Stimulated activated CD4-positive, alpha-beta T cell treated with anti-CD3 and anti-CD28 coated beads, Interleukin-15, amount 100 ng/mL, for 24 hours (primary cell): ENCODE measurements at regions not wholly inside any gene's neighbourhood (a gene's known extent, or its start where the extent isn't known, plus 50 kb on each side); places are given as distances from the start of the nearest gene placed in this dataset.
"Not testable (repeated sequence)": the region's sequence is repeated elsewhere in the genome, so short reads cannot be mapped to it uniquely, and the experiment has no call there.

Experiments
- DNase-seq: peaks from one replicate; pipeline ENCODE4 v3.0.0-alpha.2; 2020

DNA sequence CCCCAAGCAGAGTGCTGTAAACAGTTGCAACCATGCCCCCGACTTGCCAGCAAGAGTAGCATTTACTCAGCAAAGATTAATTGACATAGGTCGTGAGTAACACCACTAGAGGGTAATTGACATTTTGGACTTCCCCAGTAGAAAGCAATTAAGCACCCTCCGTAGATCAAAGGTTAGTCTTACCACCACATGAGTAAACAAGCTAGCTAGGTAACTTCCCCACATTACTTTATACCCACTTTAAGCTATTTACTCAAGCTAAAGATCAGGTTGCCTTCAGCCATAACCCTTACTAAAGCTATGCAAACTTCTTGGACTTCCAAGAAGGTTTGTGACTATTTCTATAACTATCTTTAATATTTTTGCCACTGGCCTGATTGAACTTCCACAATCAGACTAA is 1072.7 kb downstream of the OTOL1 start:
- no peak for DNase-seq

DNA sequence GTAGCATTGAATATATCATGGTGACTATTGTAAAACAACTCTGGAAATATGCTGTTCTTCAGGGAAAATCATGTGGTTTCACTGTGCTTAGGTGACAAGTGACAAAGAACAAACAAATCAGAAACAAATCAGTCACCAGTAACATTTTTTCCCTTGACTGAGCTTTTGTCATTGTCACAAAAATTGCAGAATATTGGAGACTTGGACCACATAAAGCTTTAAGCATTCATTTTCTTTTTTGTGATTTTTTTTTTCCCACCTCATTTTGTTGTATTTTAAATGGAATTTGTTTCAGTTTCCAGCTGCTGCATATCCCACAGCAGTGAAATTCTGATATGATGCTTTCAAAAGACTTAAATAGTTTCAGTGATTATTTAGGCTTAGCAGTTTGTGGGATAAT is 1088.4 kb downstream of the OTOL1 start:
- DNase-seq, result no peak

DNA sequence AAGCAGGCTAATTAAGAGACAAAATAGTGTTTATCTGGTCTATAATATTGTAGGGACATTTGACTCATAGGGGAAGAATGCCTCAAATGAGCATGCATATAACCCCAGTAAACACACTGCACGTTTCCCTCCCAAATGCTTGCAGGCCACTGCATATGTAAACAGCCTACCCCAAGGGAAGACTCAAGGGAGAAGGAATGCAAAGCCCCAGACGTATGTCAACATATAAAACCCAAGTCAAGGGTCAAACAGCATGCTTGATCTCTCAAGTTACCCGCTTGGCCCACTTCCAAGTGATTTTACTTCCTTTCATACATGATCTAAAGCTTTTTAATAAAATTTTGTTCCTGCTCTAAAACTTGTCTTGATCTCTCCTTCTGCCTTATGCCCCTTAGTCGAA is 1090.0 kb downstream of the OTOL1 start:
- DNase-seq, result no peak

DNA sequence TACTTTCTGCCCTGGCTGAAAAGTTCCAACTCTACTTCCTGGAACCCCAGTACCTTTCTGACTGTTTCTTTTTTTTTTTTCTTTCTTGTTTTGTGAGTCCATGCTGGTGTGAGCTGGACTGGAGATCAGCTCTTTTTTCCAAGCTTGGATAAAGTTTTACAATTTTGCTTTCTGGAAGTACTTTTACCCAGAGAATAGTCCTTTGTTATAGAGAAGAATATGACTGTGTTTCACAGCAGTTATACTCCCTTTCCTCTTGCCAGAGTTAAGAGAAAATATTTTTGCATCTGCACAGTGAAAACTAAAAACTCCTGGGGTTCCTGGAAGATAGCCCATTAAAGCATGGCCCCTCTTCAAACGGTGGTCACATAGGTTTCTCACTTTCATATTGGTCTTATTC is 1100.6 kb downstream of the OTOL1 start:
- DNase-seq, result no peak

DNA sequence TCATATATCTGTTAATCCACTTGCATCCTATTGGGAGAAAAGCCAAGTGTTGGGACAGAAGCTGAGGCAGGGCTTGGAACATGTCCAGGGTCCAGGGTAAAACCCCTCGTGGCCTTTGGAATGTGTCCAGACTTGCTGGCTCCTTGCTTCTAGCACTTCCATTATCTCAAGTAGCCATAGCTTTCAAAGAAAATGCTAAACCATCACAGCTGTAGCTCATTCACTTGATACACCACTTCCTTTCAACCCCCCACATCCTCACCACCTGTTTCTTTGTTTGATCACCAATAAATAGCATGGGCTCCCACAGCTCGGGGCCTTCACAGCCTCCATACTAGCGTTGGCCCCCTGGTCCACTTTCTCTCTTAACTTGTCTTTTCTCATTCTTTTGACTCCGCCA is 1101.9 kb downstream of the OTOL1 start:
- DNase-seq, result not testable (repeated sequence)

DNA sequence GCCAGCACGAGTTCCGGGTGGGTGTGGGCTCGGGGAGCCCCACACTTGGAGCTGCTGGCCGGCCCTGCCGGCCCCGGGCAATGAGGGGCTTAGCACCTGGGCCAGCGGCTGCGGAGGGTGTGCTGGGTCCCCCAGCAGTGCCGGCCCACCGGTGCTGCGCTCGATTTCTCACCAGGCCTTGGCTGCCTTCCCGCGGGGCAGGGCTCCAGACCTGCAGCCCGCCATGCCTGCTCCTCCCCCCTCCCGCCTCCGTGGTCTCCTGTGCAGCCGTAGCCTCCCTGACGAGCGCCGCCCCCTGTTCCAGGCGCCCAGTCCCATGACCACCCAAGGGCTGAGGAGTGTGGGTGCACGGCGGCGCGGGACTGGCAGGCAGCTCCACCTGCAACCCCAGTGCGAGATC is 1103.1 kb downstream of the OTOL1 start:
- not testable (repeated sequence) for DNase-seq

DNA sequence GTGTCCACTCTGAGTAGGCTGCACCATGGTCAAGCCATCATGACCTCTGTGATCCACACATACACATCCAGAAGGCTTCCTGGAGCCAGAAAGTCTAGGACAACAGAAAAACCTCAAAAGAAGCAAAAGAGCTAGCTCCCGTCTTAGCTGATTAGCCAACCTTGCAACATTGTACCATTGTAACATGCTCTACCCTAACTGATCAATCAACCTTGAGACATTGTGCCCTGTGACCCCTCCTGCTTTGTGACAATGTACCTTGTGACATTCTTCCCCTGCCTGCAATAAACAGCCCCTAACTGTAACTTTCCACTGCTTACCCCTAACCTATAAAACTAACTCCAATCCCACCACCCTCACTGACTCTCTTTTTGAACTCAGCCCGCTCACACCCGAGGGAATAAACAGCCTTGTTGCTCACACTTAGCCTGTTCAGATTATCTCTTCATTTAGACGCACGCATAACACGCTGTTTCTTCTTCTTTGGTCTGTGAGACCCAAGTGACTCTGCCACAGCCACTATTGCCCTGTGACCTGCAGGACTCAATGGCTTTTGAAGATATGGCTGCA is 1104.6 kb downstream of the OTOL1 start:
- DNase-seq, result no peak

DNA sequence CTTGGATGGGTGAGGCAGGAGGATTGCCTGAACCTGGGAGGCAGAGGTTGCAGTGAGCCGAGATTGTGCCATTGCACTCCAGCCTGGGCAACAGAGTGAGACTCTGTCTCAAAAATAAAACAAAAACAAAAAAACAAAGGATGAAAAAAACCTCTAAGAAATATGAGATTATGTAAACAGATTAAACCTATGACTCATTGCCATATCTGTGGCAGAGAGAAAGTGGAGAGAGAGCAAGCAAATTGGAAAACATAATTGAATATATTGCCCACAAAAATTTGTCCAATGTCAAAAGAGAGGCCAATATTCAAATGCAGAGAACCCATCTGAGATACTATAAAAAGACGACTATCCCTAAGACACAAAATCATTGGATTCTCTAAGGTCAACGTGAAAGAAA is 1106.0 kb downstream of the OTOL1 start:
- DNase-seq, result no peak

DNA sequence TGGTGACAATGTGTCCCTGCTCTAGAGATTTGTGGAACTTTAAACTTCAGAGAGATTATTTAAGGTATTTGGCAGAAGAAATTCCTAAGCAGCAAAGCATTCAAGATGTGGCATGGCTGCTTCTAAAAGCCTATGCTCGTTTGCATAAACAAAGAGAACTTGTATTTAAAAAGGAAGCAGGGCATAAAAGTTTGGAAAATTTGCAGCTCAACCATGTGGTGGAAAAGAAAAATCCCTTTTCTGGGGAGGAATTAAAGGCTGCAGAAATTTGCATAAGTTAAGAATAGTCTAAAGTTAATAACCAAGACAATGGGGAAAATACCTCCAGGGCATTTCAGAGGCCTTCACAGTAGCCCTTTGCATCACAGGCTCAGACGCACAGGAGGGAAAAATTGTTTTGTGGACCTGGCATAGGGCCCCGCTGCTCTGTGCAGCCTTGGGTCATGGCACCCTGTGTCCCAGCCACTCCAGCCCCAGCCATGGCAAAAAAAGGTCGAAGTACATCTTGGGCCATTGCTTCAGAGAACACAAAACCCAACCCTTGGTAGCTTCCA is 1109.1 kb downstream of the OTOL1 start:
- no peak for DNase-seq

DNA sequence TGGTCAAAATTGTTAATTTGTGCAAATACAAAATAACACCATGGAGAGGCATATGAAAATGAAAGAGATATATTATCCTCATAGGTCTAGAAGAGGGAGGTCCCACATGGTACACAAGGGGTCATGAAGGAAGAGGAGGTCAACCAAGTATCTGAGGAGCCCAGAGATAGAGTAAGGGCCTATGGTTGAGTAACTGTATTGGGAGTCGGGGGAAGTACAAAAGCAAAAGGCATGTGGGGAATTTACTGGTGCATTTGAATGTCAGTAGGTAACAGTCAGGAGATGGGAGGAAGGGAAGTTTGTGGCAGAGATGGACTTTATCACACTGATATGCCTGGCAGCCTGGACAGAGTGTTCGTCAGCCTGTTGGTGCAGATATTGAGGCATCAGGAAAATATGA is 1113.7 kb downstream of the OTOL1 start:
- no peak for DNase-seq

DNA sequence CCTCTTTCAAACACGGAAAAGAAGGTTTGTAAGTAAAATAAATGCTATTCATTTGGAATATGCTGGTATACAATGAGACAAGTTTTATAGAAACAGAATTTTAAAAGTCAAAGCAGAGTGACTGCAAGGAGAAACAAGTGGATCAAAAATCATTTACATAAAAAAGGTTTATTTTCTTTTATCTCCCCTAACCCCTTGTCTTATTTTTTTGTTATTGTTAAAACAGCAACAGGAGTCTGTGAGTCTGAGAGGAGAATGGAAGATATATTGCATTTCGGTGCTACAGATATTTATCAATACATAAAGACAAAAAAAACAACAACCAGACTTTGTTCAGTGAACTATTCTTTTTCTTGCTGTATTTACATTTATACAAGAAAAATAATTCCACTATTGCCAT is 1116.4 kb downstream of the OTOL1 start:
- no peak for DNase-seq

DNA sequence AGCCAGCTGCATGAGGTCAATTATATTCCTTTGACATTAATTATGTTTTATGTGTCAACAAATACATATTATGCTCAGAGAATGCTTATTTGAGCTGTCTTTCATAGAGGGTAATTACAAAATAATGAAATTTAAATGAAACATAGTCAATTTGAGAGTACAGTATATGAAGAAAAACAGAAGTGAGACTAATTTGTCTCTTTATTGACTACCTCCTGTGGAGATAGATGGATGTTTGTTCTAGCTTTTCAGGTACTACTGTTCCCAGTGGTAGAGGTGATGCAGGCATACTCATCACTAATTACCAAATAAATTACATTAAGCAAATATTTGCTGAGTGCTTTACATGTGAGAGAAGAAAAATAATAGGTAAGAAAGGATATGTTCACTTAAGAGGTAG is 1129.6 kb downstream of the OTOL1 start:
- no peak for DNase-seq

DNA sequence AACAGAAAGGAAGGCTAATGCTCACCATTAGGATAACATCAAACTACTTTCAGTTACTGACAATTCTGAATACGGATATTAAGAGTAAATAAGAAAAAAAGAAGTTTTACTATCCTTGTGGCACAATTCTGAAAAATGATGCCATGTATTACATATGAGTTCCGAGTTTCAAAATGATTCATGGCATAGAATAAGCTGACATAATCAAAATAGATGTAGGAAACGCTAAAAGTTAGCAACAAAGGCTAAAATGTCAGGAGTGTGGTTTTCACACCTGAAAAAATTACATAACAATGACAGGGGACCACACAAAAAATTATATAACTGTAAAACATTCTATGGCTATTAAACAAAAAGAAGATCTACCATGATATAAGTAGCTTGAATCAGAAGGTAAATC is 1131.9 kb downstream of the OTOL1 start:
- no peak for DNase-seq

DNA sequence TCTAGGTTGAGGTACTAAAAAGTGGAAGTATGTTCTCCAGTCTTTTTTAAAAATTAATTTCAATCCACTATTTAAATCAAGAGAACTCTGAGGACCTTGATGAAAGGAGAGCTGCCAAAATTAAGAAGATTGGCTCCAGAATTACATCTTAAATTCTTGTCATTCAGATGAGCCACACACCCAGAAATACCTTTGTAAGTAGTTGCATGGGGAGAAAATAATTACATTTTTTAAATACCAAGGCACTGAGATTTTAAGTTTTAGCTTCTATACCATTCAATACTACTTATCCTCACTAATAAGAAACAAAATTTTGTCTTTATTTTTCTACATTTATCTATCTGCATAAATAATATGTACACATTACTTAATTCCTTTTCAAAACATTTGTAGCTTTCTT is 1132.8 kb downstream of the OTOL1 start:
- DNase-seq, result no peak

DNA sequence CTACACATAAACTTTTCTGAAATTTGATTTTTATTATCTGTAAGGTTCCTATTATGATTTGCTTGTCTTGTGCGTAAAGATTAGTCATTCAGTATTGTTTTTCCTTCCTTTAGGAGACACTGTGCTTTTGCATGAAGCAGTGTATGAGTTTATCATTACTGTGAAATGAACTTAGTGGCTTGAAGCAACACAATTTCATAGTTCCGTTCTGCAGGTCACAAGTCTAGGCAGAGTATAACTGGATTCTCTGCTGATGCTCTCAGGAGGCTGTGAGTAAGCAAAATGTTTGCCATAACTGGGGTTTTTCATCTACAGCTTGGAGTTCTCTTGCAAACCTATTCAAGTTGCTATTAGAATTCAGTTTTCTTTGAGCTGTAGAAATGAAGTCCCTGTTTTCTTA is 1136.1 kb downstream of the OTOL1 start:
- no peak for DNase-seq

DNA sequence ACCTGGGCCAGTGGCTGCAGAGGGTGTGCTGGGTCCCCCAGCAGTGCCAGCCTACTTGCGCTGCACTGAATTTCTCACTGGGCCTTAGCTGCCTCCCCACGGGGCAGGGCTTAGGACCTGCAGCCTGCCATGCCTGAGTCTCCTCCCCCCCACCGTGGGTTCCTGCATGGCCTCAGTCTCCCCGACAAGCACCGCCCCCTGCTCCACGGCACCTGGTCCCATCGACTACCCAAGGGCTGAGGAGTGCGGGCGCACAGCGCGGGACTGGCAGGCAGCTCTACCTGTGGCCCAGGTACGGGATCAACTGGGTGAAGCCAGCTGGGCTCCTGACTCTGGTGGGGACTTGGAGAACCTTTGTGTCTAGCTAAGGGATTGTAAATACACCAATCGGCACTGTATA is 1143.6 kb downstream of the OTOL1 start:
- DNase-seq, result not testable (repeated sequence)

DNA sequence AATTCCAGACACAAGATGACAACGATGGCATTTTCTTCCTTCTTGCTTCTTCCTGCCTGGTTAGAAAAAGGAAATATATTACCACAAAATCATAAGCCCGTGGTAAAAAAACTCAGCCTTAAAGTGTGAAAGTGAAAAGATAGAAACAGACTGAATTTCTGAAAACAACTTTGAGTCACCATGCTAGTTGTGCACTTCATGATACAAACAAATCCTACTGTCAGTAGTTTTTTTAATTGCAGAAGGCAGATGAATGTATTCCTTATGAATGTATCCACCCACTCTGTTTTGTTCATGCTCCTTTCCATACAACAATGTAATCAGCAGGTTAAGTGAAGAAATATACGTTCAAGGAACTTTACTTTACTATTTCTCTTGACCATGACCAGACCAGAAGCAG is 1144.7 kb downstream of the OTOL1 start:
- DNase-seq, result no peak

DNA sequence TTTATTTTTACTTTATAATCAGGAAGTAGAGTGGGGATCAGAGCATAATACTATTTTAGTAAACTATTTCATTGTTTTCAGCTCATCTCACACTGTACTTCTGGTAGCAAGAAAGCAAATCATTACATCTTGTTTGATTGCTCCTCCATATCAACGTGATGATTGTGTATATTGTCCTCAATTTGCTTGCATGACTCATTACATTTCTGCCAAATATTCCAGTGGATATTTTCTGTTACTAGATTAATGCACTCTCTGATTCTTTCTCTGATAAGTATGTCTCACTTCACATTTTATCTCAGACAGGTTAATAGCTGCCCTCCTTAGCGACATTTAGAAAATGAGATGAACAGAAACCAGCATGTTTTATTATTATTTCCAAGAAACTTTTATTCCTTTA is 1145.3 kb downstream of the OTOL1 start:
- DNase-seq, result no peak

DNA sequence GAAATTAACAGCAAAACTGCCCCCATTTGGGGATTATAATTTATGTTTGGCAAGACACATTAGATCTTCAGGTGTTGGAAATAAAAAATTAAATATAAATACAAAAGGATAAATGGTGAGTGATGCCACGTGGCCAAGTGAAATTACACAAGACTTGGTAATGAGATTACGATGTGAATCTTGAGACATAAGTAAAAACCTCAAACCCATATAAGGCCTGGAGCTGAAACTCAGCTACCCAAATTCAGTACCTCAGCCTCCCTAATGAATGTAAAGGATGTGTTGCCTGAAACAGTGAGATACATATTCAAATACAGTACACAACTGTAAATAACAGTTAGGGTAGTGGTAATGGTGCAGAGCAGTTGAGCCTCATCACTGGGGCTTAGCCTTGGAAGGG is 1146.6 kb downstream of the OTOL1 start:
- no peak for DNase-seq

DNA sequence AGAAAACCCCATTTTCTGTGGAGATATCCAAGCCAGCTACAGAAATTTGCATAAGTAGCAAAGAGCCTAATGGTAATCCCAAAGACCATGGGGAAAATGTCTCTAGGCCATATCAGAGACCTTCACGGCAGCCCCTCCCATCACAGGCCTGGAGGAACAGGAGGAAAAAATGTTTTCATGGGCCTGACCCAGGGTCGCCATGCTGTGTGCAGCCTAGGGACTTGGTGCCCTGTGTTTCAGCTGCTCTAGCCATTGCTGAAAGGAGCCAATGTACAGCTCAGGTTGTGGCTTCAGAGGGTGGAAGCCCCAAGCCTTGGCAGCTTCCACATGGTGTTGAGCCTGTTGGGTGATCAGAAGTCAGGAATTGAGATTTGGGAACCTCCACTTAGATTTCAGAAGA is 1150.7 kb downstream of the OTOL1 start:
- no peak for DNase-seq

DNA sequence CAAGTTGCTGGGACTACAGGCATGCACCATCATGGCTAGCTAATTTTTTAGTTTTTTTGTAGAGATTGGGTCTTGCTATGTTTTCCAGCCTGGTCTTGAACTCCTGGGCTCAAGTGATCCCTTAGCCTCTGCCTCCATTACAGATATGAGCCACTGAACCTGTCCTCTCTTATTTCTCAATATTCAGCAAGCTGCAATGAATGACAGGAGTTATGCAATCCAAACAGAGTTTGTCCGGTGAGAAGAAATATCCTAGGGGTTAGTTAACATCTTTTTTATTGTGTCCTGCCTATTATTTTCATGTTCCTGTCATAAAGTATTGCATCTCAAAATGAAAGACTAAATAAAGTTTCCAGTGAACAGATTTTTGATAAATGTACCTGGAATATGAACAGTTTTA is 1161.4 kb downstream of the OTOL1 start:
- no peak for DNase-seq

DNA sequence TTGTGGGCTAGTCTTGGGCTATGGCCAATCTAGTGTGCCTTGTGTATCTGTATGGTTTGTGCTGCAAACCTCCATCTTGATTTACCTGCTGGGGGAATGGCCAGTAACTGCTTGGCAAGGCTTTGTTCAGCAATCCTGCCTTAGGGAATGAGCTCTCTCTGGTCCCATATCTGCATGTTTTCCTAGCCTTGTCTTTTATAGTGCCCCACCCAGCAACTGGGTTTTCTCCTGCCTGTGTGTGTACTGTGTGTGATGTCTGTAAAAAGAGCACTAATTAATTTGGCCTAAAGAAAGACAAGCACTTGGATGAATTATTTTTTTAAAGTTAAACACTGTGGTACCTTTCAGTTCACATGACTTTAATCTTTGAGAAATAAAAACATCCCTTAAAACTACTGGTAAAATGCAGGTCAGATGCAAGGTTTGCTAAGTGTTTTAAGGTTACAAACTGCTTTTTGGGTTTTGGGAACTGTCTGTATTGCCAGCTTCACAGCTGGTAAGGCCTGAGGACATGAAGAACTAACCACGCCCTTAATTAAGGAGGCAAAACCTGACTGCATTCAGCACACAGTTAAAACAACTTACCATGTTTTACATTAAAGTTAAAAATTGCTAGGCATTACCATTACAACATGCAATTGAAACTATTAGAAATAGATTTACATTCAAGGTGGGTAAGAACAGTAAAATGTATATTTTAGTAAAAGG is 1169.2 kb downstream of the OTOL1 start:
- DNase-seq, result no peak

DNA sequence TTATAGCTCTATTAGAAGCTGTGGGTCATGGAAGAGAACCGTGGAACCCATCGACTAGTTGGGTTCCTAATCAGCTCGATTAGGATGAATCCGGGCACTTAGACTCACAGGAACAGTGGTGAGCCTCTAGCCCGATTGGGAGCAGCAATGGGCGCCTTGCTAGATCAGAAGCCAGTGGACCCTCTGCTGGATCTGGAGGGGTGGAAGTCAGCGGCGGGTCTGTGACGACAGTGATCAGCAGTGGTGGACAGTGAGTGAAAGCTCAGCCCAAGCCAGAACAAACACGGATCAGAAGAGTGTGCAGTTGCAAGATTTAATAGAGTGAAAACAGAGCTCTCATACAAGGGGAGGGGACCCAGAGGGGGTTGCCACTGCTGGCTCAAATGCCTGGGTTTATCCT is 1170.2 kb downstream of the OTOL1 start:
- DNase-seq, result no peak

DNA sequence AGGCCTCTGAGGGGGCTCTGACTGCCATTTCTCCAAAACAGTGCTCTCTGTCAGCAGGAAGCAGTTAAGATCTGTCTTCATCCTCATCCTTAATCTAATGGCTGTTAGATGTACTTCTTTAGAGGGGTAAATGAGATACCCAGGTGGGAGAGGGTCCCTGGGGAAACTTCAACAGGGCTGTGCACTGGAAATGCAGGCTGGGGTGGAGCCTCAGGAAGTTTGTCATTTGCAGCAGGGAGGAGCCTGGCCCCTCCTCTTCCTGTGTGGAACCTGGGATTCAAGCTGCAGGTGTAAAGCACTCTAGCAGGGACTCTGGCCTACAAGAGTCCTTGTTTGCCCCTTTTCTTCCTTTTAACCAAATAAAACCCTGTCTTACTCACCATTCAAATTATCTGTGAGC is 1173.6 kb downstream of the OTOL1 start:
- DNase-seq, result no peak

DNA sequence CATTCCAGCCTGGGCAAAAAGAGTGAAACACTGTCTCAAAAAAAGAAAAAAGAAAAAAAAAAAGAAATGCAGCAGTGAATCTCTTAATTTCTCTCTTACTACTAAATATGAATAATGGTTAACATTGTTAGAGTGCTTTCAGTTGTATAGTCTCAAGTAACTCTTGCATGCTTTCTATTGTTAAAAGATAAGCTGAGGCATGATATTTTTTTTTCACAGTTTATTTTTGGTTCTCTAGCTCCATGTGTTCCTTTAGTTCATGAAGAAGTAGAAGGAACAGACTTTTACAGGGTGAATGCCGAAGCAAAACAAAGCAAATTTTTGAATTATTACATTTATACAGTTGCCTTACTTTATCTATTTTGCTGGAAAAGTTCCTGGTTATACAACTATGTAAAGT is 1180.9 kb downstream of the OTOL1 start:
- no peak for DNase-seq
